ENCODE measurements at regions not wholly inside any gene's neighbourhood (a gene's known extent, or its start where the extent isn't known, plus 50 kb on each side); places are given as distances from the start of the nearest gene placed in this dataset.
A peak's percentile ranks its signal among the peaks of the same experiment; 100 is the strongest.
"Not testable (repeated sequence)": the region's sequence is repeated elsewhere in the genome, so short reads cannot be mapped to it uniquely, and the experiment has no call there.

GRCh38 chr16:29606669-29607427 is 56.2 kb upstream of the SPN start:
- intact Hi-C loops (cut with DNase I); H3K27me3 ChIP-seq; DNase-seq; H3K36me3 ChIP-seq; H3K9me3 ChIP-seq; H3K4me3 ChIP-seq: not testable (repeated sequence)
- peaks cover 9 to 84% (median 19%) of the 10 kb centered on the region in 3 donors for H3K4me1 ChIP-seq
- H3K27ac ChIP-seq: peak overlapping the region in 2 of 4 donors; percentile 16 to 29
- 90 to 97% methylated on average over 5 to 6 of the region's 26 CpGs for WGBS, 2 donors

GRCh38 chr16:29607428-29607823 is 55.6 kb upstream of the SPN start:
- H3K36me3 ChIP-seq; intact Hi-C loops (cut with DNase I); H3K27me3 ChIP-seq; H3K9me3 ChIP-seq; H3K4me3 ChIP-seq; DNase-seq: not testable (repeated sequence)
- WGBS, 2 donors: 68 to 72% methylated on average over 11 of the region's 11 CpGs
- Histone ChIP-seq H3K27ac (peak overlapping the region in 2 of 4 donors; percentile 16 to 29), H3K4me1 (peaks cover 9 to 84% (median 19%) of the 10 kb centered on the region in 3 donors)

GRCh38 chr16:29612381-29613306 is 50.4 kb upstream of the SPN start:
- H3K36me3 ChIP-seq; H3K27me3 ChIP-seq; intact Hi-C loops (cut with DNase I); H3K9me3 ChIP-seq; DNase-seq: not testable (repeated sequence)
- H3K4me3 ChIP-seq: peak overlapping the region; percentile 43 to 82 (median 65)
- 0 to 3% methylated on average over 8 to 18 of the region's 48 CpGs for WGBS, 2 donors
- H3K4me1 ChIP-seq: peaks cover 0 to 53% (median 3%) of the 10 kb centered on the region in 3 donors
- H3K27ac ChIP-seq: peak overlapping the region; percentile 68 to 87 (median 78)

Small RNA genes lying in the stretch of these regions (small RNA-seq; reads per million reads assigned to genes)
- 0 reads per million in 4 donors for gene MIR3680-2

All from esophagus squamous epithelium (tissue), 5 donors.